ENCODE measurements at regions not wholly inside any gene's neighbourhood (a gene's known extent, or its start where the extent isn't known, plus 50 kb on each side); places are given as distances from the start of the nearest gene placed in this dataset.

GRCh38 chr2:155384555-155385123 is 686.1 kb downstream of the KCNJ3 start:
- no peak for DNase-seq (ENCODE audit: low spot score)

- no peak for DNase-seq (ENCODE audit: low spot score)
Measured at GRCh38 chr2:155382776-155383175, 684.3 kb downstream of the KCNJ3 start.

- DNase-seq (ENCODE audit: low spot score): no peak
Measured at GRCh38 chr2:155381436-155381835, 682.9 kb downstream of the KCNJ3 start.

GRCh38 chr2:155379494-155379893 is 681.0 kb downstream of the KCNJ3 start:
- no peak for DNase-seq (ENCODE audit: low spot score)

GRCh38 chr2:155377931-155378444 is 679.5 kb downstream of the KCNJ3 start:
- DNase-seq (ENCODE audit: low spot score): peak; percentile 17

DNA sequence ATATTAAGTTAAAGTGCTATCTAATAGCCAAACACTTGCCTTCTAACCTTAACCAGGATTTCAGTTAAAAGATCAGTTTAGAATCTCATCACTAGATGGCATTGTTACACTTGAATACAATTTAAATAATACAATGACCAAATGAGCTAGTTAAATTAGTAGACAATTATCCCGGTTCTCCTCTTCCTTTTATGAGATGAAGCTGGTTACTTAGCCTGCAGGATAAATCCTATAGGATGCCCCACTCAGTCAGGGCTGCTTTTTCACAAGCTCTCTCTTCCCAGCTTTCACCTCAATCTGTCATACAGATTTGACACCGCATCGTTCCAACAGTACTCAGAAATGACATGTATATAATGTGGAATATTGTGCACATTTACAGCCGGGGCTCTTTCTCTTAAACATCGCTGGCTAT is 678.8 kb downstream of the KCNJ3 start:
- DNase-seq (ENCODE audit: low spot score): peak; percentile 62

GRCh38 chr2:155372969-155373368 is 674.5 kb downstream of the KCNJ3 start:
- peak; percentile 69 for DNase-seq (ENCODE audit: low spot score)

- DNase-seq (ENCODE audit: low spot score): peak; percentile 65
Measured at GRCh38 chr2:155368934-155369333, 670.4 kb downstream of the KCNJ3 start.

GRCh38 chr2:155364766-155365165 is 666.3 kb downstream of the KCNJ3 start:
- no peak for DNase-seq (ENCODE audit: low spot score)

DNA sequence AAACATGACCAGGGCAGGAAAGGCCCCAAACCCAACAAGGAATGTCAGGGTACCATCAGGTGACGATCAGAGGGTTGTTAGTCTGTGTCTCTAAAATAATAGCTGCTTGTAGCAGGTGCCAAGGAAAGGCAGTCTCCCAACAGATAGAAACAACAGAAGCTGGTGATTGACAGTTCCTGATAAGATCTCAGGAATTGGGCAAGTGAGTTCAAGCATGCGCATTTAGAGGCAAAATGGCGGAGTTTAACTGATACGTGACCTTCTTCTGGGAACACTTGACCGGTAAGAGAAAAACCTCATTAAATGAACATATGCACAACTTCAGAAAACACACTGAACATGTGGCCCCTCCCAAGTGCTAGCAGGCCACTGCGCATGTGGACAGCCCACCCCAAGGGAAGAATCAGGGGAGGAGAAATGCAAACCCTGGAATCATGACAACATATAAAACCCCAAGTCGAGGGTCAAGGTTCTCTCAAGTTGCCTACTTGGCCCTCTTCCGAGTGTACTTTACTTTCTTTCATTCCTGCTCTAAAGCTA is 664.9 kb downstream of the KCNJ3 start:
- no peak for DNase-seq (ENCODE audit: low spot score)

DNA sequence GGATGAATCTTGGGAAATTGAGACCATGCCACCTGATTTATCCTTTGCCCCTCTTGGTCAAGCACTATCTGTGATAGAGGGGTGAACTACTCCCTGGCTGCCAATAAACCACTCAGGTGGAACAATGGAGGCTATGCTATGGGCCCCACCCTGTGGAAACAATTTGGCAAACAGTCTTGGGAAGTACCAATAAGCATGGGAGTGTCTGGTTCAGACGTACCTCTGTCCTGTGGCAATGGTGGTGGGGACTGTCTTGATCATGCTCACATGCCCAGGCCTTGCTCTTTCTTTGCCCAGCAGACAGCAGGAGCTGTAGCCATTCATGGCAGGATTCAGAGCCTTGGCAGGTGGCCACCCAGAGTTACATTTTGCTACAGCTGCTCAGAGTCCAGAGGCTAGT is 658.7 kb downstream of the KCNJ3 start:
- DNase-seq (ENCODE audit: low spot score): no peak

DNA sequence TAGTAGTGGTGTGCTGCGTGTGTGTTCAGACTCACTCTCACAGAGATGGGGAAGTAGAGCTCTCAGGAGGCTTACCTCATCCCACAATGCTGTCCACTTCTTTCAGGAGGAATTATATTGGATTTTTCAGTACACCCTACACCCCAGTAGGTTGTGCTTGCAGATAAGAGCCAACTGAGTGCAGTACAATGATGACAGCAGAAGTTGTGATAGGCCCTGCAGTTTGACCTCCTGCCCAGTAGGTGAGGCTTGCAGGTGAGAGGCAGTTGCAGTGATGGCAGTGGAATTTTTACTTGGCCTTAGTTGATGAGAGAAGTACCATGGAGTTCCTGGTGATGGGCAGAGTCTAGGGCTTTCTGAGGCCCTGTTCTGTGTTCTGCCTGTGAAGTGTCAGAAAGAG is 657.8 kb downstream of the KCNJ3 start:
- no peak for DNase-seq (ENCODE audit: low spot score)

GRCh38 chr2:155350783-155351580 is 652.5 kb downstream of the KCNJ3 start:
- DNase-seq (ENCODE audit: low spot score): no peak

DNA sequence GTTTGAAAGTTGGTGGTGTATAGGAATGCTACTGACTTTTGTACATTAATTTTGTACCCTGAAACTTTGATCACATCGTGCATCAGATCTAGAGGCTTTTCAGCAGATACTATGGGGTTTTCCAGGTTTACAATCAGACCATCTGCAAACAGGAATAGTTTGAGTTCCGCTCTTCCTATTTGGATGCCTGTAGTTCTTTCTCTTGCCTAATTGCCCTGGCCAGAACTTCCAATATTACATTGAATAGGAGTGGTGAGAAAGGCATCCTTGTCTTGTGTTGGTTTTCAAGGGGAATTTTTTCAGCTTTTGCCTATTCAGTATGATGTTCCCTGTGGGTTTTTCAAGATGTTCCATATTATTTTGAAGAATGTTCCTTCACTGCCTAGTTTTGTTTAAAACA is 633.5 kb downstream of the KCNJ3 start:
- no peak for DNase-seq (ENCODE audit: low spot score)

GRCh38 chr2:155320236-155320635 is 621.7 kb downstream of the KCNJ3 start:
- DNase-seq (ENCODE audit: low spot score): no peak

- no peak for DNase-seq (ENCODE audit: low spot score)
Measured at GRCh38 chr2:155318710-155319109, 620.2 kb downstream of the KCNJ3 start.

DNA sequence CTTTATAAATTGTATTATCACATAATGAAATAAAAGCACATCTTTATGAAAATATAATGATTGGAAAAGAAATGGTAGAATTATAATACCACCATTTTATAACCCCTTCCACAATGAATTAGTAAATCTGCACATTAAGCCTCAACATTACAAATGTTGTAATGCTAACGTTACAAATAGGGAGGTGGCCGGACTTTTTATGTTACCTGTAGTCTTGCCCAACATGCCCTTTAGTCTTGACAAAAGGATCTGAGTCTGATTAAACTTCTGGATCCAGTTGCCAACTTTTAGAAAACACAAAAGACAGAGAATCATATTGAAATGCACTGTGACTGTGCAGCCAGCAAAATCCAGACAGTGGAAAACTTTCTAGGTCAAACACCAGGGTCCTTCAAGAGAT is 617.3 kb downstream of the KCNJ3 start:
- no peak for DNase-seq (ENCODE audit: low spot score)

DNA sequence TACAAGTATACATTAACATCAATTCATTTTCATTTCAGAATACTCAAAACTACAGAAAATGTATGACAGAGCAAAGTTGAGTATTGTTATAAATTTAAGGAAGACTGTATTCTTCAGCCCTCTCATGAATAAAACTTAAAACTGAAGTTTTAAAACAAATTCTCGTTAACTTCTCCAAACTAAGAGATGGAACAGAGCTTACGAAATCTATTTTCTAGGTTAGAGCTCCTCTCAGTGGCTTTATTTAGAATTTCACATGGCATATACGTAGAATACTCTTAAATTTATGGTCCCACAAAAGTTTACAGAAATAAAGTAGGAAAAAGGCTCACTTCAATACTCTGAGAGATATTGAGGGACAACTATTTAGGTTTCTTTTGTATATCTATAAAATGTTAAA is 612.1 kb downstream of the KCNJ3 start:
- DNase-seq (ENCODE audit: low spot score): peak; percentile 68

DNA sequence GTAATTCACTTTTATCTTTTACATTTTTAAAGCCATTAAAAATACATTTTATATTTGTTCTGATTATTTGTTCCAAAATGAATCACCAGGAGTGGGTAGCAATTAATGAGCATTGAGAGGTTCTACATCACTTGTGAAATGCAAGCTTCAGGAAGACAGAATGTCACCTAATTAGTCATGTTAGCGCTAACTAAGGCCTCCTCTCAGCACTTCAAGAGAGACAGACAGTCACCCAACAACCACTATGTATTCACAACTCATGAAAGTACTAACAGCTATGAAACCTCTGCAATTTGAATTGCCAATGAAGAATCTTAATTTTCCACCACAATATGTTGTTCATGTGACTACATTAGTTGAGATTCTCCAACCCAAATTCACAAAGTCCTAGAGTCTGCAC is 611.0 kb downstream of the KCNJ3 start:
- DNase-seq (ENCODE audit: low spot score): no peak

- no peak for DNase-seq (ENCODE audit: low spot score)
Measured at GRCh38 chr2:155308367-155309009, 610.0 kb downstream of the KCNJ3 start.

GRCh38 chr2:155301221-155301620 is 602.7 kb downstream of the KCNJ3 start:
- no peak for DNase-seq (ENCODE audit: low spot score)

DNA sequence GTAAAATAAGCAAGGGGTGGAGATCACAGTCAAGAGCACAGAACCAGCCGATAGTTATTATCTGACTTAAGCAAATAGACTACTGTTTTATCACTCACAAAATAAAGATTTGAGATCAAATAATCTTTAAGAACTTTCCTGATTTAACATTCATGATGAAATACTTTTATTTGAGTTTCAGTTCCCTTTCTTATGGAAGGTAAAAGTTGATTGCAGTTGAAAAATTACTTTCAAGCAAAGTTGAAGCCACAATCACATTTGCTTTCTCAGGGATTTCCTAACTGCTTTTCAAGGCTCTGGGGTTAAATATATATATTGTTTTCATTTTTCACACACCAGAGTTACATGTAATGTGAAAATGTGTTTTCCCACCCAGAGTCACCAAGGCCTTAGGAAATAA is 599.5 kb downstream of the KCNJ3 start:
- peak; percentile 27 for DNase-seq (ENCODE audit: low spot score)

DNA sequence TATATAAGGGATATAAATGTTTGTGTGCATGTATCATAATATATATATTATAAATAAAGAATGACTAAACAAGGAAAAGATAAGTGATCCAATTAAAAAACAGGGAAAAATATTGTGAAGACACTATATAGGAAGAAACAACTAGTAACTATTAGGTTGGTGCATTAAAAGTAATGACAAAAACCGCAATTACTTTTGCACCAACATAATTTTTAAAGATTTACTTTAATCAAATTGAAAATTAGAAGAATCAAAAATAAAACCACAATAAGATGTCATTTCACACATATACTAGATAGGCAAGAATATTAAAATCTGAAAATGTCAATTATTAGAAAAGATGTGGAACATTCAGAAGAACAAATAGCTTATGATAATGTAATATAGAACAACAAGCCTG is 595.9 kb downstream of the KCNJ3 start:
- no peak for DNase-seq (ENCODE audit: low spot score)
